ENCODE measurements at regions not wholly inside any gene's neighbourhood (a gene's known extent, or its start where the extent isn't known, plus 50 kb on each side); places are given as distances from the start of the nearest gene placed in this dataset.

DNA sequence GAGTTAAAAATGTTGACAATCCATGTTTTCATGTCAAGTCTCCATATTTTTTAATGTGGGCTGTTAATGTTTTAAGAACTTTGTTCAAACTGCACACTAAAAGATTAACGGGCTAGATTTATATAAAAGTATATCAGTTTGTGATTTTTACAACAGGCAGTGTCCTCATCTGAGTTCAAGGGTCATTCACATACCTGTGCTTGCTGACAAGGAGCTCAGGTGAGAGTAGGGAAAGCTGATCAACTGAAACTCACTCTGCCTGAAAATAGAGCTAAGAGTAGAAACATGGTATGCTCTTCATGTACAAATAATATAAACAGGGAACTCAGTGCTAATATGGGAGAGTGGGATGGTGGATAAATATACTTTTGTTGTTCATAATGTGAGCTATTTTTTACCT lies 102.3 kb upstream of the DKK2 start:
- H4K20me1 ChIP-seq (ENCODE audit: insufficient read depth, low read length): no peaks in the 10 kb centered on the region
- no peaks in the 10 kb centered on the region for H3K79me2 ChIP-seq (ENCODE audit: insufficient read depth, low read length)
- peaks cover 0 to 3% (median 0%) of the 10 kb centered on the region in 7 donors for H3K9me3 Mint-ChIP-seq
- no peaks in the 10 kb centered on the region for H3K36me3 ChIP-seq (replicated peaks in 1 of 2; ENCODE audit: control insufficient read depth in 1 of 2, insufficient read depth in 2 of 2, low read length in 2 of 2)
- TF ChIP-seq, protein P1, sequence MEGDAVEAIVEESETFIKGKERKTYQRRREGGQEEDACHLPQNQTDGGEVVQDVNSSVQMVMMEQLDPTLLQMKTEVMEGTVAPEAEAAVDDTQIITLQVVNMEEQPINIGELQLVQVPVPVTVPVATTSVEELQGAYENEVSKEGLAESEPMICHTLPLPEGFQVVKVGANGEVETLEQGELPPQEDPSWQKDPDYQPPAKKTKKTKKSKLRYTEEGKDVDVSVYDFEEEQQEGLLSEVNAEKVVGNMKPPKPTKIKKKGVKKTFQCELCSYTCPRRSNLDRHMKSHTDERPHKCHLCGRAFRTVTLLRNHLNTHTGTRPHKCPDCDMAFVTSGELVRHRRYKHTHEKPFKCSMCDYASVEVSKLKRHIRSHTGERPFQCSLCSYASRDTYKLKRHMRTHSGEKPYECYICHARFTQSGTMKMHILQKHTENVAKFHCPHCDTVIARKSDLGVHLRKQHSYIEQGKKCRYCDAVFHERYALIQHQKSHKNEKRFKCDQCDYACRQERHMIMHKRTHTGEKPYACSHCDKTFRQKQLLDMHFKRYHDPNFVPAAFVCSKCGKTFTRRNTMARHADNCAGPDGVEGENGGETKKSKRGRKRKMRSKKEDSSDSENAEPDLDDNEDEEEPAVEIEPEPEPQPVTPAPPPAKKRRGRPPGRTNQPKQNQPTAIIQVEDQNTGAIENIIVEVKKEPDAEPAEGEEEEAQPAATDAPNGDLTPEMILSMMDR (IDR thresholded peaks at IDR 0.05): no peak
- no peaks in the 10 kb centered on the region for H3K27me3 ChIP-seq (ENCODE audit: control insufficient read depth in 2 of 2, insufficient read depth in 2 of 2, low read length in 2 of 2)
- peaks cover 0 to 2% (median 1%) of the 10 kb centered on the region in 3 donors for H3K27me3 Mint-ChIP-seq (ENCODE audit: low read depth in 3 of 3)
- H3K9me3 ChIP-seq (replicated peaks in 1 of 2; ENCODE audit: control insufficient read depth in 1 of 2, insufficient read depth in 1 of 2, low read length in 2 of 2): no peaks in the 10 kb centered on the region
- no peaks in the 10 kb centered on the region for H3K4me1 ChIP-seq (ENCODE audit: control insufficient read depth in 1 of 2, insufficient read depth in 2 of 2, low read length in 2 of 2)
- H3K36me3 Mint-ChIP-seq: no peaks in the 10 kb centered on the region
- H3K4me3 Mint-ChIP-seq: no peak overlapping the region
- no peaks in the 10 kb centered on the region for H3K4me1 Mint-ChIP-seq
- no peak overlapping the region for H3K4me2 ChIP-seq (replicated peaks; ENCODE audit: extremely low read depth, low read length, poor library complexity, severe bottlenecking)
- no CpG with 5 or more reads among the region's 1 CpG for WGBS (ENCODE audit: insufficient coverage)
- no peak overlapping the region for H3K4me3 ChIP-seq (replicated peaks in 1 of 3; ENCODE audit: low read depth in 2 of 3, low read length in 3 of 3)
- intact Hi-C loops (cut with micrococcal nuclease): no loop called here
- DNase-seq: no peak
- H3K9ac ChIP-seq (ENCODE audit: insufficient read depth, low read length, poor library complexity, severe bottlenecking): no peak overlapping the region
- no peak overlapping the region for H3K27ac Mint-ChIP-seq
- H2AFZ ChIP-seq (ENCODE audit: insufficient read depth, low read depth, low read length, poor library complexity, severe bottlenecking): no peak overlapping the region
- H3K27ac ChIP-seq (ENCODE audit: low read depth in 1 of 2, low read length in 2 of 2): no peak overlapping the region

DNA sequence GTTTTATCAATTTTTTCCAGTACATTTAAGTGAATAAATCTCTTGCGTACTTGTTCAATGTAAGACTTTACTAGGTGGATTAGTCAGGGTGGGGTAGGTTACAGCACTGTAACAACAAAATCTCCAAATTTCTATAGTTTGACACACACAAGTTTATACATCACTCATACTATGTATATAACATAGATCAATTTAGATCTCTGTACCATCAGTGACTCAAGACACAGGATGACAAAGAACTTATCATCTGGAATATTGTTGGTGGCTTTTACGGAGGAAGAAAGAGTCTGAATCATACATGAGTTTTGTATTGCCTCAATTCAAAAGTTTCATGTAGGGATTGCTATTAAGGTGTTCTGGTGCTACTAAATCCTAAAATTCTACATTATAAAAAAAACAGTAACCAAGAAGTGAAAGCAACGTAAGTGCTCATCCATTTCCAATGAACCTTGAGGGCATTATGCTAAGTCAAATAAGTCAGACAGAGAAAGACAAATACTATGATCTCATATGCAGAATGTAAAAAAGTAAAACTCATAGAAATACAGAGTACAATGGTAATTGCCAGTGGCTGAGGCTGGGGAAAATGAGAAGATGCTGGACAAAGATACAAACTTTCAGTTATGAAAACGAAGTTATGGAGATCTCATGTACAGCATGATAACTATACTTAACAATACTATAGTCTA lies 98.0 kb upstream of the DKK2 start:
- no peaks in the 10 kb centered on the region for H3K4me1 ChIP-seq (ENCODE audit: control insufficient read depth in 1 of 2, insufficient read depth in 2 of 2, low read length in 2 of 2)
- H3K4me2 ChIP-seq (replicated peaks; ENCODE audit: extremely low read depth, low read length, poor library complexity, severe bottlenecking): no peak overlapping the region
- H3K27me3 ChIP-seq (ENCODE audit: control insufficient read depth in 2 of 2, insufficient read depth in 2 of 2, low read length in 2 of 2): no peaks in the 10 kb centered on the region
- H3K4me3 ChIP-seq (replicated peaks in 1 of 3; ENCODE audit: low read depth in 2 of 3, low read length in 3 of 3): no peak overlapping the region
- no peaks in the 10 kb centered on the region for H3K9me3 ChIP-seq (replicated peaks in 1 of 2; ENCODE audit: control insufficient read depth in 1 of 2, insufficient read depth in 1 of 2, low read length in 2 of 2)
- no peak for DNase-seq
- no peak overlapping the region for H2AFZ ChIP-seq (ENCODE audit: insufficient read depth, low read depth, low read length, poor library complexity, severe bottlenecking)
- no peak overlapping the region for H3K9ac ChIP-seq (ENCODE audit: insufficient read depth, low read length, poor library complexity, severe bottlenecking)
- Mint-ChIP-seq H3K27me3 (ENCODE audit: low read depth in 3 of 3) (peaks cover 0 to 5% (median 1%) of the 10 kb centered on the region in 3 donors), H3K27ac (no peak overlapping the region), H3K9me3 (peaks cover 0 to 3% (median 0%) of the 10 kb centered on the region in 7 donors), H3K4me3 (no peak overlapping the region), H3K36me3 (no peaks in the 10 kb centered on the region), H3K4me1 (no peaks in the 10 kb centered on the region)
- no CpG with 5 or more reads among the region's 4 CpGs for WGBS (ENCODE audit: insufficient coverage)
- TF ChIP-seq, protein P1 (IDR thresholded peaks at IDR 0.05): no peak
- H3K36me3 ChIP-seq (replicated peaks in 1 of 2; ENCODE audit: control insufficient read depth in 1 of 2, insufficient read depth in 2 of 2, low read length in 2 of 2): no peaks in the 10 kb centered on the region
- H3K27ac ChIP-seq (ENCODE audit: low read depth in 1 of 2, low read length in 2 of 2): no peak overlapping the region
- intact Hi-C loops (cut with micrococcal nuclease): no loop called here
- no peaks in the 10 kb centered on the region for H3K79me2 ChIP-seq (ENCODE audit: insufficient read depth, low read length)
- H4K20me1 ChIP-seq (ENCODE audit: insufficient read depth, low read length): no peaks in the 10 kb centered on the region
